IMR-90 (cell line): ENCODE measurements at regions not wholly inside any gene's neighbourhood (a gene's known extent, or its start where the extent isn't known, plus 50 kb on each side); places are given as distances from the start of the nearest gene placed in this dataset.

Source experiments
- ATAC-seq: fragments of 200-7000 bp; cut with Tn5 transposase; 2 replicates; pipeline ENCODE4 v1.9.1; 2020; ENCODE audit warnings: low read depth, mild to moderate bottlenecking, moderate library complexity
- BruUV-seq: library from RNA; stranded (reverse); fragments of 400-500 nt; replicated peaks from 2 replicates; lab custom pipeline; 2021; lab: Mats Ljungman, UMichigan
- CTCF ChIA-PET: fragments of 300-600 bp; formaldehyde crosslinking; extraction: SDS; loops from one replicate; lab custom pipeline; 2021; ENCODE audit warnings: antibody characterized with exemption; lab: Yijun Ruan, JAX
- POLR2A ChIA-PET: fragments of 300-600 bp; sonication (Branson Sonifier 250); formaldehyde crosslinking; loops from one replicate; lab custom pipeline; 2022; ENCODE audit warnings: antibody characterized with exemption; ENCODE audit not compliant: unreplicated experiment; lab: Charles Lee
- DNase-seq: peaks from one replicate; pipeline ENCODE4 v3.0.0; 2013
- H2AFZ ChIP-seq: replicated peaks from 2 replicates; pipeline ENCODE3; 2013; ENCODE audit warnings: low read length, mild to moderate bottlenecking; ENCODE audit not compliant: poor library complexity
- H2AK5ac ChIP-seq: 2 replicates; pipeline ENCODE4 v1.6.1; 2013; ENCODE audit warnings: low read depth, low read length, inconsistent platforms
- H2AK9ac ChIP-seq: replicated peaks from 2 replicates; pipeline ENCODE3; 2013; ENCODE audit warnings: mild to moderate bottlenecking, low read depth, low read length, moderate library complexity; ENCODE audit not compliant: poor library complexity
- H2BK120ac ChIP-seq: 2 replicates; pipeline ENCODE4 v1.6.1; 2013; ENCODE audit warnings: low read depth, low read length, inconsistent platforms
- H2BK15ac ChIP-seq: 3 replicates; pipeline ENCODE4 v1.6.1; 2013; ENCODE audit warnings: low read depth, low read length, inconsistent platforms
- H2BK20ac ChIP-seq: 2 replicates; pipeline ENCODE4 v1.6.1; 2013; ENCODE audit warnings: low read depth, mild to moderate bottlenecking, inconsistent platforms, low read length, moderate library complexity
- H2BK5ac ChIP-seq: 2 replicates; pipeline ENCODE4 v1.6.1; 2013; ENCODE audit warnings: mild to moderate bottlenecking, low read depth, low read length, inconsistent platforms; ENCODE audit not compliant: poor library complexity, severe bottlenecking
- H3K14ac ChIP-seq: replicated peaks from 2 replicates; pipeline ENCODE4 v1.6.1; 2013; ENCODE audit warnings: low read depth, low read length, inconsistent platforms
- H3K18ac ChIP-seq: 2 replicates; pipeline ENCODE4 v1.6.1; 2013; ENCODE audit warnings: low read depth, low read length, control low read depth
- H3K23ac ChIP-seq: 2 replicates; pipeline ENCODE4 v1.6.1; 2013; ENCODE audit warnings: low read depth, low read length, inconsistent platforms
- H3K27ac ChIP-seq: 2 replicates; pipeline ENCODE4 v1.5.1; 2013; ENCODE audit warnings: mild to moderate bottlenecking, control low read depth, low read length; ENCODE audit not compliant: insufficient read depth
- H3K27me3 ChIP-seq: 2 replicates; pipeline ENCODE4 v1.6.1; 2013; ENCODE audit warnings: low read length; ENCODE audit not compliant: control insufficient read depth, insufficient read depth
- H3K36me3 ChIP-seq: 2 replicates; pipeline ENCODE4 v1.6.1; 2013; ENCODE audit warnings: low read length, mixed read lengths; ENCODE audit not compliant: control insufficient read depth, insufficient read depth
- H3K4ac ChIP-seq: 2 replicates; pipeline ENCODE4 v1.6.1; 2013; ENCODE audit warnings: low read depth, low read length, inconsistent platforms
- H3K4me1 ChIP-seq: 2 replicates; pipeline ENCODE4 v1.6.1; 2013; ENCODE audit warnings: low read length, mixed read lengths; ENCODE audit not compliant: control insufficient read depth, insufficient read depth
- H3K4me2 ChIP-seq: 2 replicates; pipeline ENCODE4 v1.6.1; 2013; ENCODE audit warnings: low read depth, mild to moderate bottlenecking, control low read depth, low read length, moderate library complexity
- H3K4me3 ChIP-seq: 2 replicates; pipeline ENCODE4 v1.5.1; 2013; ENCODE audit warnings: low read depth, mild to moderate bottlenecking, control low read depth, low read length, moderate library complexity; ENCODE audit not compliant: insufficient read depth
- H3K56ac ChIP-seq: 2 replicates; pipeline ENCODE4 v1.6.1; 2013; ENCODE audit warnings: low read length, inconsistent platforms; ENCODE audit not compliant: insufficient read depth; ENCODE audit errors: extremely low read depth
- H3K79me1 ChIP-seq, 2 experiments: 2 replicates each; pipeline ENCODE4 v1.6.1; 2013; ENCODE audit warnings: low read length in 2 of 2, inconsistent platforms in 1 of 2, low read depth in 1 of 2
- H3K9ac ChIP-seq: 2 replicates; pipeline ENCODE4 v1.6.1; 2013; ENCODE audit warnings: low read depth, low read length, control low read depth
- H3K9me1 ChIP-seq: 2 replicates; pipeline ENCODE4 v1.6.1; 2013; ENCODE audit warnings: low read length, inconsistent platforms; ENCODE audit not compliant: insufficient read depth
- H3K9me3 ChIP-seq: 2 replicates; pipeline ENCODE4 v1.6.1; 2013; ENCODE audit warnings: low read length; ENCODE audit not compliant: control insufficient read depth, insufficient read depth
- H4K20me1 ChIP-seq: 2 replicates; pipeline ENCODE4 v1.6.1; 2013; ENCODE audit warnings: low read length, inconsistent platforms; ENCODE audit not compliant: insufficient read depth
- H4K5ac ChIP-seq: 2 replicates; pipeline ENCODE4 v1.6.1; 2013; ENCODE audit warnings: mild to moderate bottlenecking, low read depth, low read length, control low read depth
- H4K8ac ChIP-seq, 2 experiments: 2 replicates each; pipeline ENCODE4 v1.6.1; 2013; ENCODE audit warnings: low read depth in 2 of 2, low read length in 2 of 2, control low read depth in 1 of 2, inconsistent platforms in 1 of 2
- H4K91ac ChIP-seq: 2 replicates; pipeline ENCODE4 v1.6.1; 2013; ENCODE audit warnings: low read depth, low read length, inconsistent platforms; ENCODE audit not compliant: insufficient read depth
- BHLHE40 ChIP-seq: fragments of 150-350 bp; IDR thresholded peaks from 2 replicates; pipeline ENCODE4 v1.6.1; 2016; ENCODE audit warnings: mild to moderate bottlenecking, low read depth, low read length
- CEBPB ChIP-seq: IDR thresholded peaks from 2 replicates; pipeline ENCODE4 v1.6.1; 2012; ENCODE audit warnings: low read depth, low read length, improper control_type of control experiment
- CHD1 ChIP-seq: IDR thresholded peaks from 2 replicates; pipeline ENCODE4 v1.6.1; 2012; ENCODE audit warnings: low read depth, low read length, improper control_type of control experiment
- FOS ChIP-seq: fragments of 150-350 bp; IDR thresholded peaks from 2 replicates; pipeline ENCODE4 v1.6.1; 2016; ENCODE audit warnings: low read depth, low read length
- MAFK ChIP-seq: IDR thresholded peaks from 2 replicates; pipeline ENCODE4 v1.6.1; 2012; ENCODE audit warnings: low read depth, low read length, improper control_type of control experiment
- MAZ ChIP-seq: IDR thresholded peaks from 2 replicates; pipeline ENCODE4 v1.6.1; 2012; ENCODE audit warnings: low read depth, mild to moderate bottlenecking, low read length, improper control_type of control experiment, moderate library complexity, borderline replicate concordance
- MXI1 ChIP-seq: IDR thresholded peaks from 2 replicates; pipeline ENCODE4 v1.6.1; 2012; ENCODE audit warnings: low read depth, mild to moderate bottlenecking, low read length, moderate library complexity, borderline replicate concordance
- NFE2L2 ChIP-seq: fragments of 150-350 bp; IDR thresholded peaks from 2 replicates; pipeline ENCODE4 v1.6.1; 2016; ENCODE audit warnings: low read depth, mild to moderate bottlenecking, low read length
- POLR2A ChIP-seq: IDR thresholded peaks from 2 replicates; pipeline ENCODE4 v1.6.1; 2012; ENCODE audit warnings: mild to moderate bottlenecking, low read depth, low read length
- RAD21 ChIP-seq: IDR thresholded peaks from 2 replicates; pipeline ENCODE4 v1.6.1; 2012; ENCODE audit warnings: low read length, improper control_type of control experiment
- RCOR1 ChIP-seq: IDR thresholded peaks from 2 replicates; pipeline ENCODE4 v1.6.1; 2012; ENCODE audit warnings: mild to moderate bottlenecking, low read length, improper control_type of control experiment; ENCODE audit not compliant: insufficient replicate concordance
- RFX5 ChIP-seq: IDR thresholded peaks from 2 replicates; pipeline ENCODE4 v1.8.0; 2012; ENCODE audit warnings: low read depth, mild to moderate bottlenecking, low read length, moderate library complexity
- SMC3 ChIP-seq: fragments of 150-350 bp; IDR thresholded peaks from 2 replicates; pipeline ENCODE4 v1.6.1; 2016; ENCODE audit warnings: low read depth, mild to moderate bottlenecking, antibody characterized with exemption, low read length, moderate library complexity
- whole genome bisulfite sequencing, 2 experiments: methylation state at CpG; one replicate each; pipeline versions ENCODE4 v1.1.5 to v1.1.7; 2013; ENCODE audit warnings: missing lambda C conversion rate in 2 of 2; ENCODE audit not compliant: insufficient read length in 1 of 2; ENCODE audit errors: extremely low coverage in 2 of 2; 5-methylcytosine and 5-hydroxymethylcytosine counted together
- dilution Hi-C: fragments of 300-500 bp; cut with HindIII; formaldehyde crosslinking; loops from one replicate; pipeline ENCODE4 v1.14.3; 2018; ENCODE audit warnings: low sequenced_read_pairs; ENCODE audit not compliant: unreplicated experiment
- in situ Hi-C: fragments of 300-500 bp; cut with MboI; formaldehyde crosslinking; loops from 3 replicates; pipeline ENCODE4 v1.14.3; 2019; ENCODE audit warnings: low sequenced_read_pairs, inconsistent platforms, mixed read lengths
- intact Hi-C: fragments of 100-400 bp; cut with micrococcal nuclease; formaldehyde crosslinking; loops from 2 replicates; pipeline ENCODE4 v1.10.0; 2022
- TF ChIP-seq, protein P1 (sequence below): fragments of 150-350 bp; IDR thresholded peaks from 2 replicates; pipeline ENCODE4 v1.6.1; 2016; ENCODE audit warnings: low read depth, mild to moderate bottlenecking, low read length, moderate library complexity, borderline replicate concordance
- TF ChIP-seq, protein P2 (sequence below): fragments of 150-350 bp; IDR thresholded peaks from 2 replicates; pipeline ENCODE4 v1.6.1; 2017; ENCODE audit warnings: mild to moderate bottlenecking, antibody characterized with exemption, low read length, low read depth
- TF ChIP-seq, protein P3 (sequence below): conservative IDR thresholded peaks from 2 replicates; pipeline ENCODE4 v1.5.1; 2012; ENCODE audit warnings: mild to moderate bottlenecking, low read depth, low read length, improper control_type of control experiment

DNA sequence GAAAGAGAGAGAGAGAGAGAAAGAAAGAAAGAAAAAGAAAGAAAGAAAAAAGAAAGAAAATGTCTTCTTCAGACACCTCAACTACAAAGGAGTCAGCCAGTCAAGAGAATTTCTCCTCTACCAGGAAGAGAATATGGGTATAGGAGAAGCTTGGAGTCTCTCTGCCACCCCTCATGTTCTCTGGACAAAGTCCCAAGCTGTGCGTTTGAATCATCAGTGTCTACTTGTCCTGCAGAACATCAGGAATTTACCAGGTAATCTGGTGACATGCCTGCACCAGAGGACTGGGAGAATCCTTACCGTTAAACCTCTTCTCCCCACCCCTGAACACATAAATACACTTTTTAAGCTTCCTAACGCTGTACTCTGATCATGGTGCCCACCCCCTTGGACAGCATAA lies 119.5 kb downstream of the TM9SF2 start:
- Histone ChIP-seq H3K4me3 (no peak overlapping the region), H3K9me1 (no peaks in the 10 kb centered on the region), H3K9me3 (no peaks in the 10 kb centered on the region), H3K18ac (no peak overlapping the region), H3K4me1 (no peaks in the 10 kb centered on the region), H2AFZ (no peak overlapping the region), H3K4ac (no peak overlapping the region), H3K56ac (no peak overlapping the region), H3K9ac (no peak overlapping the region), H4K5ac (no peak overlapping the region), H3K27ac (no peak overlapping the region), H2AK5ac (no peak overlapping the region), H4K91ac (no peak overlapping the region), H3K27me3 (peaks cover 19% of the 10 kb centered on the region), H2BK120ac (no peak overlapping the region), H2BK20ac (no peak overlapping the region), H3K36me3 (no peaks in the 10 kb centered on the region), H4K8ac (no peak overlapping the region), H3K79me1 (no peaks in the 10 kb centered on the region), H2AK9ac (no peak overlapping the region), H2BK15ac (no peak overlapping the region), H3K4me2 (no peak overlapping the region), H3K14ac (no peak overlapping the region), H4K20me1 (no peaks in the 10 kb centered on the region), H2BK5ac (no peak overlapping the region), H3K23ac (no peak overlapping the region)
- ATAC-seq (no peak), DNase-seq (no peak)
- no TSS peak for BruUV-seq
- in situ Hi-C loops (no loop called here), dilution Hi-C loops (no loop called here), intact Hi-C loops (no loop called here)
- TF ChIP-seq, protein P1, sequence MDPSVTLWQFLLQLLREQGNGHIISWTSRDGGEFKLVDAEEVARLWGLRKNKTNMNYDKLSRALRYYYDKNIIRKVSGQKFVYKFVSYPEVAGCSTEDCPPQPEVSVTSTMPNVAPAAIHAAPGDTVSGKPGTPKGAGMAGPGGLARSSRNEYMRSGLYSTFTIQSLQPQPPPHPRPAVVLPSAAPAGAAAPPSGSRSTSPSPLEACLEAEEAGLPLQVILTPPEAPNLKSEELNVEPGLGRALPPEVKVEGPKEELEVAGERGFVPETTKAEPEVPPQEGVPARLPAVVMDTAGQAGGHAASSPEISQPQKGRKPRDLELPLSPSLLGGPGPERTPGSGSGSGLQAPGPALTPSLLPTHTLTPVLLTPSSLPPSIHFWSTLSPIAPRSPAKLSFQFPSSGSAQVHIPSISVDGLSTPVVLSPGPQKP: no peak
- TF ChIP-seq MAZ: no peak
- TF ChIP-seq BHLHE40: no peak
- no peak for TF ChIP-seq CEBPB
- TF ChIP-seq RAD21: no peak
- TF ChIP-seq CHD1: no peak
- TF ChIP-seq POLR2A: no peak
- TF ChIP-seq, protein P2, sequence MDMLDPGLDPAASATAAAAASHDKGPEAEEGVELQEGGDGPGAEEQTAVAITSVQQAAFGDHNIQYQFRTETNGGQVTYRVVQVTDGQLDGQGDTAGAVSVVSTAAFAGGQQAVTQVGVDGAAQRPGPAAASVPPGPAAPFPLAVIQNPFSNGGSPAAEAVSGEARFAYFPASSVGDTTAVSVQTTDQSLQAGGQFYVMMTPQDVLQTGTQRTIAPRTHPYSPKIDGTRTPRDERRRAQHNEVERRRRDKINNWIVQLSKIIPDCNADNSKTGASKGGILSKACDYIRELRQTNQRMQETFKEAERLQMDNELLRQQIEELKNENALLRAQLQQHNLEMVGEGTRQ: no peak
- TF ChIP-seq RCOR1: no peak
- no peak for TF ChIP-seq FOS
- no peak for TF ChIP-seq NFE2L2
- TF ChIP-seq MAFK: no peak
- TF ChIP-seq RFX5: no peak
- no peak for TF ChIP-seq SMC3
- TF ChIP-seq, protein P3, sequence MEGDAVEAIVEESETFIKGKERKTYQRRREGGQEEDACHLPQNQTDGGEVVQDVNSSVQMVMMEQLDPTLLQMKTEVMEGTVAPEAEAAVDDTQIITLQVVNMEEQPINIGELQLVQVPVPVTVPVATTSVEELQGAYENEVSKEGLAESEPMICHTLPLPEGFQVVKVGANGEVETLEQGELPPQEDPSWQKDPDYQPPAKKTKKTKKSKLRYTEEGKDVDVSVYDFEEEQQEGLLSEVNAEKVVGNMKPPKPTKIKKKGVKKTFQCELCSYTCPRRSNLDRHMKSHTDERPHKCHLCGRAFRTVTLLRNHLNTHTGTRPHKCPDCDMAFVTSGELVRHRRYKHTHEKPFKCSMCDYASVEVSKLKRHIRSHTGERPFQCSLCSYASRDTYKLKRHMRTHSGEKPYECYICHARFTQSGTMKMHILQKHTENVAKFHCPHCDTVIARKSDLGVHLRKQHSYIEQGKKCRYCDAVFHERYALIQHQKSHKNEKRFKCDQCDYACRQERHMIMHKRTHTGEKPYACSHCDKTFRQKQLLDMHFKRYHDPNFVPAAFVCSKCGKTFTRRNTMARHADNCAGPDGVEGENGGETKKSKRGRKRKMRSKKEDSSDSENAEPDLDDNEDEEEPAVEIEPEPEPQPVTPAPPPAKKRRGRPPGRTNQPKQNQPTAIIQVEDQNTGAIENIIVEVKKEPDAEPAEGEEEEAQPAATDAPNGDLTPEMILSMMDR: no peak
- TF ChIP-seq MXI1: no peak
- ChIA-PET POLR2A (no interaction called here), CTCF (no interaction called here)
- no CpG with 5 or more reads among the region's 3 CpGs for WGBS, 2 experiments
